Naive thymus-derived CD4-positive, alpha-beta T cell (primary cell): ENCODE measurements at regions not wholly inside any gene's neighbourhood (a gene's known extent, or its start where the extent isn't known, plus 50 kb on each side); places are given as distances from the start of the nearest gene placed in this dataset.

Source experiments
- ATAC-seq: fragments of 150-1000 bp; cut with Tn5 transposase; 2 replicates; pipeline ENCODE4 v1.10.0; 2021; ENCODE audit warnings: mild to moderate bottlenecking, moderate library complexity
- CTCF ChIA-PET: fragments of 350-600 bp; sonication (Branson Sonifier 250); formaldehyde crosslinking; loops from one replicate; lab custom pipeline; 2021; ENCODE audit warnings: antibody characterized with exemption; lab: Charles Lee
- POLR2A ChIA-PET: fragments of 350-600 bp; sonication (Branson Sonifier 250); formaldehyde crosslinking; loops from one replicate; lab custom pipeline; 2021; ENCODE audit warnings: antibody characterized with exemption, inconsistent platforms; lab: Charles Lee
- DNase-seq, 9 donors: peaks; one replicate each; pipeline versions ENCODE4 v3.0.0 to v3.0.0-alpha.2; 2020 to 2022; ENCODE audit warnings: mixed read lengths in 1 of 9
- H3K27ac ChIP-seq: one replicate; pipeline ENCODE4 v1.7.0; 2013; ENCODE audit warnings: mild to moderate bottlenecking, low read depth, low read length, moderate library complexity
- H3K27me3 ChIP-seq, 2 donors: one replicate each; pipeline ENCODE4 v1.7.0; 2013; ENCODE audit warnings: low read length in 2 of 2, mild to moderate bottlenecking in 2 of 2, moderate library complexity in 2 of 2; ENCODE audit not compliant: control insufficient read depth in 2 of 2, insufficient read depth in 2 of 2
- H3K36me3 ChIP-seq, 3 experiments: 1 replicate in 2 of 3; 2 replicates in 1 of 3; pipeline ENCODE4 v1.7.0; 2013; ENCODE audit warnings: low read length in 3 of 3, mild to moderate bottlenecking in 3 of 3, moderate library complexity in 1 of 3; ENCODE audit not compliant: insufficient read depth in 3 of 3, control insufficient read depth in 2 of 3
- H3K4me1 ChIP-seq, 2 donors: one replicate each; pipeline ENCODE4 v1.7.0; 2013; ENCODE audit warnings: low read length in 2 of 2, mild to moderate bottlenecking in 2 of 2, moderate library complexity in 1 of 2; ENCODE audit not compliant: control insufficient read depth in 2 of 2, insufficient read depth in 2 of 2
- H3K4me3 ChIP-seq: 2 replicates; pipeline ENCODE4 v1.7.0; 2013; ENCODE audit warnings: mild to moderate bottlenecking, low read length
- H3K9me3 ChIP-seq, 3 experiments: 1 replicate in 2 of 3; 2 replicates in 1 of 3; pipeline ENCODE4 v1.7.0; 2013; ENCODE audit warnings: low read length in 3 of 3; ENCODE audit not compliant: control insufficient read depth in 2 of 3
- H3K27ac Mint-ChIP-seq, 9 donors: one replicate each; pipeline ENCODE4 v1.8.0; 2020 to 2022; ENCODE audit warnings: mixed read lengths in 9 of 9, mild to moderate bottlenecking in 8 of 9, moderate library complexity in 5 of 9, inconsistent platforms in 2 of 9
- H3K27me3 Mint-ChIP-seq, 5 donors: one replicate each; pipeline ENCODE4 v1.8.0; 2021 to 2022; ENCODE audit warnings: mixed read lengths in 5 of 5, mild to moderate bottlenecking in 1 of 5
- H3K36me3 Mint-ChIP-seq, 5 donors: one replicate each; pipeline ENCODE4 v1.8.0; 2020 to 2022; ENCODE audit warnings: mixed read lengths in 5 of 5, mild to moderate bottlenecking in 3 of 5, inconsistent platforms in 1 of 5
- H3K4me1 Mint-ChIP-seq, 7 donors: one replicate each; pipeline ENCODE4 v1.8.0; 2020 to 2022; ENCODE audit warnings: mixed read lengths in 7 of 7, mild to moderate bottlenecking in 3 of 7, inconsistent platforms in 1 of 7
- H3K4me3 Mint-ChIP-seq, 10 donors: one replicate each; pipeline ENCODE4 v1.8.0; 2020 to 2022; ENCODE audit warnings: mild to moderate bottlenecking in 10 of 10, mixed read lengths in 10 of 10, moderate library complexity in 6 of 10, inconsistent platforms in 2 of 10
- H3K9me3 Mint-ChIP-seq, 11 donors: one replicate each; pipeline ENCODE4 v1.8.0; 2020 to 2022; ENCODE audit warnings: mixed read lengths in 11 of 11, mild to moderate bottlenecking in 4 of 11, inconsistent platforms in 1 of 11, moderate library complexity in 1 of 11
- intact Hi-C, 2 donors: fragments of 100-400 bp; cut with micrococcal nuclease; formaldehyde crosslinking; loops; one replicate each; pipeline ENCODE4 v1.15.1; 2023

DNA sequence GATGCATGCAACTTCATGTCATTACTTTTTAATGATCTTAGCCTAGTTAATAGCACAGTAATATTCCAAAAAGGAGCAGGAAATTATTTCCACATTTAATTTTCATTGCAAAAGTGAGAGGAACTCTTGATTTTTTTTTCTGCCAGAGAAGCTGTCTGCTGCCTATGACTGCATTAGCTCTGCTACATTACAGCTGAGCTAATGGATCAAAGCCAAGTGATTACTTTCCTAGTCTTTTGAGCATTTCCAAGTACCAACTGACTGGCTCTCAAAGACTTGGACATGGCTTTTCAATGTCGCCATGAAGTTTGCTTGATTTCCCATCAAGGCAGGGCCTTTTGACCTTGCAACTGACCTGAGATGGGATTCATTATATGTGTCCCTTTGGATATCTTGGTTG is 356.6 kb upstream of the XYLT1 start:
- Mint-ChIP-seq H3K4me3 (no peak overlapping the region), H3K27ac (no peak overlapping the region), H3K36me3 (no peaks in the 10 kb centered on the region), H3K9me3 (no peaks in the 10 kb centered on the region), H3K27me3 (peaks cover 0 to 22% (median 7%) of the 10 kb centered on the region in 5 donors), H3K4me1 (no peaks in the 10 kb centered on the region)
- no peak overlapping the region for H3K4me3 ChIP-seq
- CTCF ChIA-PET = no interaction called here
- POLR2A ChIA-PET = no interaction called here
- ATAC-seq = no peak
- no peaks in the 10 kb centered on the region for H3K36me3 ChIP-seq
- H3K9me3 ChIP-seq = no peaks in the 10 kb centered on the region
- no peak for DNase-seq
- intact Hi-C loops = no loop called here
- no peaks in the 10 kb centered on the region for H3K4me1 ChIP-seq
- no peaks in the 10 kb centered on the region for H3K27me3 ChIP-seq
- H3K27ac ChIP-seq = no peak overlapping the region

- no peaks in the 10 kb centered on the region for H3K4me1 ChIP-seq
- H3K27ac Mint-ChIP-seq = no peak overlapping the region
- peaks cover 4 to 28% (median 14%) of the 10 kb centered on the region in 11 donors for H3K9me3 Mint-ChIP-seq
- ChIA-PET CTCF (no interaction called here), POLR2A (no interaction called here)
- H3K9me3 ChIP-seq = peaks cover 0 to 5% (median 0%) of the 10 kb centered on the region in 3 experiments
- peaks cover 0 to 18% (median 12%) of the 10 kb centered on the region in 5 donors for H3K27me3 Mint-ChIP-seq
- H3K27ac ChIP-seq = no peak overlapping the region
- no peak overlapping the region for H3K4me3 ChIP-seq
- intact Hi-C loops = no loop called here
- H3K27me3 ChIP-seq = no peaks in the 10 kb centered on the region
- H3K36me3 Mint-ChIP-seq = peaks cover 0 to 8% (median 0%) of the 10 kb centered on the region in 5 donors
- DNase-seq (no peak), ATAC-seq (no peak)
- no peak overlapping the region for H3K4me3 Mint-ChIP-seq
- no peaks in the 10 kb centered on the region for H3K4me1 Mint-ChIP-seq
- no peaks in the 10 kb centered on the region for H3K36me3 ChIP-seq
These were observed 347.2 kb upstream of the XYLT1 start for GRCh38 chr16:17817943-17818342.

DNA sequence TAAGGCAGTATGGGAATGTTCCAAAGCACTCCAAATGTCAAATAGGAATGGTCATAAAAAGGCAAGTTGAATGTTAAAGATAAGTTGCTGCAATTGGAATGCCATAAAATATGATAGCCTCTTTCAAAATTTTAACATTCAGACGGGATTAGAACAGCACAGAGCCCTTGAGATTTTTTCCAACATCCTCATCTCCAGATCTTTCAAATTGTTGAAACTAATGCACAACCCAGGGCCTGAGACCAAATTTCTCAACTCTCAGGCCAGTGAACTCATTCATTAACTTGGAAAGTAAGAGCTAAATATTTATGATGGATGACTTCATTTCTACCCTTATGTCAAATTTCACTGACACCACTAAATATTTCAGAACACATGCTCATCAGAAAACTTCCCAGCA is 346.5 kb upstream of the XYLT1 start:
- DNase-seq (no peak), ATAC-seq (no peak)
- H3K27me3 ChIP-seq = no peaks in the 10 kb centered on the region
- H3K27me3 Mint-ChIP-seq = peaks cover 0 to 14% (median 10%) of the 10 kb centered on the region in 5 donors
- no peak overlapping the region for H3K4me3 ChIP-seq
- CTCF ChIA-PET = no interaction called here
- H3K4me3 Mint-ChIP-seq = no peak overlapping the region
- peaks cover 0 to 8% (median 0%) of the 10 kb centered on the region in 5 donors for H3K36me3 Mint-ChIP-seq
- H3K27ac ChIP-seq = no peak overlapping the region
- peaks cover 4 to 28% (median 14%) of the 10 kb centered on the region in 11 donors for H3K9me3 Mint-ChIP-seq
- H3K9me3 ChIP-seq = peaks cover 0 to 5% (median 0%) of the 10 kb centered on the region in 3 experiments
- POLR2A ChIA-PET = no interaction called here
- no peaks in the 10 kb centered on the region for H3K4me1 Mint-ChIP-seq
- no peaks in the 10 kb centered on the region for H3K4me1 ChIP-seq
- intact Hi-C loops = no loop called here
- no peak overlapping the region for H3K27ac Mint-ChIP-seq
- H3K36me3 ChIP-seq = no peaks in the 10 kb centered on the region

DNA sequence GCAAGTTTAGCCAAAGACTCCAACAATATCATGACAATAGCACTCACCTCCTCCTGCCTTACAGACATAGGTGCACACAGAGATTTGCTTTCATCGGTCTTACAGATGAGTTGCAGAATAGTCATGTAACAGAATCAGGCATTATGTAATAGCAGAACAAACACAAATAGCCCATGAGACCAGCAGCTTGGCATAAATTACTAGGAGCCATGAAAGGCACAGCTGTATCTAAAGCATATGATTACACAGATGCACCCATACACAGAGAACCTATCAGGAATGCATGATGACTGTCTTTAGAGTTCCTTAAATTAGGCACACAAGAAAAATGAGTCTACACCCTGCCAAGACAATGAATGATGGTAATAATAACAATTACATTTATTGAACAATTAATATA is 342.0 kb upstream of the XYLT1 start:
- Histone ChIP-seq H3K27ac (no peak overlapping the region), H3K4me1 (no peaks in the 10 kb centered on the region), H3K4me3 (no peak overlapping the region), H3K27me3 (no peaks in the 10 kb centered on the region), H3K36me3 (no peaks in the 10 kb centered on the region), H3K9me3 (peaks cover 0 to 5% (median 0%) of the 10 kb centered on the region in 3 experiments)
- DNase-seq (no peak), ATAC-seq (no peak)
- no peak overlapping the region for H3K27ac Mint-ChIP-seq
- H3K4me1 Mint-ChIP-seq = no peaks in the 10 kb centered on the region
- intact Hi-C loops = no loop called here
- H3K27me3 Mint-ChIP-seq = peaks cover 0 to 22% (median 14%) of the 10 kb centered on the region in 5 donors
- CTCF ChIA-PET = no interaction called here
- no peak overlapping the region for H3K4me3 Mint-ChIP-seq
- H3K36me3 Mint-ChIP-seq = peaks cover 0 to 5% (median 0%) of the 10 kb centered on the region in 5 donors
- POLR2A ChIA-PET = no interaction called here
- H3K9me3 Mint-ChIP-seq = peaks cover 9 to 33% (median 16%) of the 10 kb centered on the region in 11 donors

GRCh38 chr16:17804857-17805256 is 334.1 kb upstream of the XYLT1 start:
- ATAC-seq (no peak), DNase-seq (no peak)
- H3K27ac Mint-ChIP-seq = no peak overlapping the region
- Histone ChIP-seq H3K4me1 (no peaks in the 10 kb centered on the region), H3K9me3 (no peaks in the 10 kb centered on the region), H3K27ac (no peak overlapping the region), H3K36me3 (no peaks in the 10 kb centered on the region), H3K4me3 (no peak overlapping the region), H3K27me3 (no peaks in the 10 kb centered on the region)
- H3K9me3 Mint-ChIP-seq = peaks cover 0 to 4% (median 0%) of the 10 kb centered on the region in 11 donors
- H3K36me3 Mint-ChIP-seq = no peaks in the 10 kb centered on the region
- peaks cover 0 to 37% (median 33%) of the 10 kb centered on the region in 5 donors for H3K27me3 Mint-ChIP-seq
- CTCF ChIA-PET = no interaction called here
- H3K4me1 Mint-ChIP-seq = no peaks in the 10 kb centered on the region
- intact Hi-C loops = no loop called here
- no peak overlapping the region for H3K4me3 Mint-ChIP-seq
- POLR2A ChIA-PET = no interaction called here

GRCh38 chr16:17803625-17804410 is 333.1 kb upstream of the XYLT1 start:
- H3K9me3 Mint-ChIP-seq = peaks cover 0 to 4% (median 0%) of the 10 kb centered on the region in 11 donors
- H3K27me3 Mint-ChIP-seq = peaks cover 0 to 37% (median 33%) of the 10 kb centered on the region in 5 donors
- H3K4me3 Mint-ChIP-seq = no peak overlapping the region
- DNase-seq = no peak
- H3K27ac Mint-ChIP-seq = no peak overlapping the region
- Histone ChIP-seq H3K4me1 (no peaks in the 10 kb centered on the region), H3K4me3 (no peak overlapping the region), H3K27ac (no peak overlapping the region), H3K27me3 (no peaks in the 10 kb centered on the region), H3K9me3 (no peaks in the 10 kb centered on the region), H3K36me3 (no peaks in the 10 kb centered on the region)
- no peaks in the 10 kb centered on the region for H3K36me3 Mint-ChIP-seq
- no peak for ATAC-seq
- ChIA-PET CTCF (no interaction called here), POLR2A (no interaction called here)
- intact Hi-C loops = no loop called here
- no peaks in the 10 kb centered on the region for H3K4me1 Mint-ChIP-seq

- H3K4me3 ChIP-seq = no peak overlapping the region
- Mint-ChIP-seq H3K27me3 (peaks cover 0 to 37% (median 29%) of the 10 kb centered on the region in 5 donors), H3K9me3 (peaks cover 0 to 4% (median 0%) of the 10 kb centered on the region in 11 donors), H3K4me1 (no peaks in the 10 kb centered on the region), H3K36me3 (no peaks in the 10 kb centered on the region), H3K27ac (no peak overlapping the region), H3K4me3 (no peak overlapping the region)
- no peaks in the 10 kb centered on the region for H3K4me1 ChIP-seq
- CTCF ChIA-PET = no interaction called here
- no peak overlapping the region for H3K27ac ChIP-seq
- no peaks in the 10 kb centered on the region for H3K36me3 ChIP-seq
- intact Hi-C loops = no loop called here
- no peak for DNase-seq
- POLR2A ChIA-PET = no interaction called here
- no peaks in the 10 kb centered on the region for H3K9me3 ChIP-seq
- ATAC-seq = no peak
- H3K27me3 ChIP-seq = no peaks in the 10 kb centered on the region
These were observed 331.8 kb upstream of the XYLT1 start for GRCh38 chr16:17802571-17802970.
